Cardiac muscle cell (in vitro differentiated cells and primary cell): ENCODE measurements at regions not wholly inside any gene's neighbourhood (a gene's known extent, or its start where the extent isn't known, plus 50 kb on each side); places are given as distances from the start of the nearest gene placed in this dataset.

ENCODE experiments used
- DNase-seq, 2 donors: peaks; one replicate each; pipeline versions ENCODE4 v3.0.0 to v3.0.0-alpha.2; 2010 to 2017; ENCODE audit warnings: low read depth in 1 of 2, low spot score in 1 of 2
- H3K27ac ChIP-seq: fragments of 200-600 bp; sonication (generic); 2 replicates; pipeline ENCODE4 v1.5.1; 2016
- H3K27me3 ChIP-seq: fragments of 200-600 bp; sonication (generic); 2 replicates; pipeline ENCODE4 v1.6.0; 2016; ENCODE audit warnings: control low read depth
- H3K36me3 ChIP-seq: fragments of 200-600 bp; sonication (generic); 2 replicates; pipeline ENCODE4 v1.5.1; 2016; ENCODE audit warnings: control low read depth
- H3K4me1 ChIP-seq: fragments of 200-600 bp; sonication (generic); 2 replicates; pipeline ENCODE4 v1.8.1; 2017; ENCODE audit warnings: low read depth, mild to moderate bottlenecking, mixed run types
- H3K4me3 ChIP-seq: fragments of 200-600 bp; sonication (generic); 2 replicates; pipeline ENCODE4 v1.5.1; 2016; ENCODE audit warnings: mild to moderate bottlenecking
- H3K9me3 ChIP-seq: fragments of 200-600 bp; sonication (generic); 2 replicates; pipeline ENCODE4 v1.5.1; 2017; ENCODE audit warnings: low read depth, mild to moderate bottlenecking, control low read depth
- TF ChIP-seq, protein P1 (sequence below): IDR thresholded peaks from 2 replicates; pipeline ENCODE4 v1.5.1; 2012; ENCODE audit warnings: low read depth, mild to moderate bottlenecking, low read length

DNA sequence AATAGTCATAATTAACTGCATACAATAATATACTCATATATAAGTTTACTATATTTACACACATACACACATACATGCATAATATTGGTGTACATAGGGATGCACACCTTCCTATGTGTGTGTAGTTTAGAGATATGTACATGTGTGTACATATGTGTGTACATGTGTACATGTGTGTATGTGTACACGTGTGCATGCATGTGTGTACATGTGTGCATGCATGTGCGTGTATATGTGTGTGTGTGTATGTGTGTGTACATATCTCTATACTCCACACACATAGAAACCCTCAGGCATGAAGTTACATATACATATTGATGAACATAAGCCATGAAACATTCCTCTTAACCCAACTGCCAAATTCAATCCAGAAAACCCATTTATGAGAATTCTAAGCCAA lies 547.8 kb downstream of the TLR4 start:
- Histone ChIP-seq H3K4me3 (no peak overlapping the region), H3K27me3 (no peaks in the 10 kb centered on the region), H3K36me3 (no peaks in the 10 kb centered on the region), H3K4me1 (no peaks in the 10 kb centered on the region), H3K27ac (no peak overlapping the region), H3K9me3 (no peaks in the 10 kb centered on the region)
- DNase-seq, result no peak
- TF ChIP-seq, protein P1, sequence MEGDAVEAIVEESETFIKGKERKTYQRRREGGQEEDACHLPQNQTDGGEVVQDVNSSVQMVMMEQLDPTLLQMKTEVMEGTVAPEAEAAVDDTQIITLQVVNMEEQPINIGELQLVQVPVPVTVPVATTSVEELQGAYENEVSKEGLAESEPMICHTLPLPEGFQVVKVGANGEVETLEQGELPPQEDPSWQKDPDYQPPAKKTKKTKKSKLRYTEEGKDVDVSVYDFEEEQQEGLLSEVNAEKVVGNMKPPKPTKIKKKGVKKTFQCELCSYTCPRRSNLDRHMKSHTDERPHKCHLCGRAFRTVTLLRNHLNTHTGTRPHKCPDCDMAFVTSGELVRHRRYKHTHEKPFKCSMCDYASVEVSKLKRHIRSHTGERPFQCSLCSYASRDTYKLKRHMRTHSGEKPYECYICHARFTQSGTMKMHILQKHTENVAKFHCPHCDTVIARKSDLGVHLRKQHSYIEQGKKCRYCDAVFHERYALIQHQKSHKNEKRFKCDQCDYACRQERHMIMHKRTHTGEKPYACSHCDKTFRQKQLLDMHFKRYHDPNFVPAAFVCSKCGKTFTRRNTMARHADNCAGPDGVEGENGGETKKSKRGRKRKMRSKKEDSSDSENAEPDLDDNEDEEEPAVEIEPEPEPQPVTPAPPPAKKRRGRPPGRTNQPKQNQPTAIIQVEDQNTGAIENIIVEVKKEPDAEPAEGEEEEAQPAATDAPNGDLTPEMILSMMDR, result no peak

DNA sequence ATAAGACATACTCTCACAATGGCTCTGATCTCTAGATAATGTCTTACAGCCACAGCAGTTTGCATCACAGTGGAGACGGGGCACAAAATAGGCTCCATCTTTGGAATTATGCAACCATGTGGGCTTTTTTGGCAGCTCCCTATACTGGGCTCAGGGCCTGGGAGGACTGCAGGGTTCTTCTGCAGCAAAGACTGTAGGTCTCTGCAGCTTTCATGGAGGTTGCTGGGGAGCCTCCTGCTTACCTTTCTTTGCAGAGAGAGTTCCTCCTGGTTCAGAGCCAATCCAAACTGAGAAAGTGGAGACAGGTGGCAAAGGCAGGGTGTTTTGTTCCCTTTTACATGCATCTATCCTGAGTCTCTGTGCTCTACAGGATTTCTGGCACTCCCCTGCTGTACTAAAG lies 558.0 kb downstream of the TLR4 start:
- TF ChIP-seq, protein P1, result no peak
- DNase-seq, result no peak
- H3K4me1 ChIP-seq, result no peaks in the 10 kb centered on the region
- H3K27ac ChIP-seq, result no peak overlapping the region
- H3K27me3 ChIP-seq, result no peaks in the 10 kb centered on the region
- no peak overlapping the region for H3K4me3 ChIP-seq
- H3K36me3 ChIP-seq, result no peaks in the 10 kb centered on the region
- no peaks in the 10 kb centered on the region for H3K9me3 ChIP-seq

DNA sequence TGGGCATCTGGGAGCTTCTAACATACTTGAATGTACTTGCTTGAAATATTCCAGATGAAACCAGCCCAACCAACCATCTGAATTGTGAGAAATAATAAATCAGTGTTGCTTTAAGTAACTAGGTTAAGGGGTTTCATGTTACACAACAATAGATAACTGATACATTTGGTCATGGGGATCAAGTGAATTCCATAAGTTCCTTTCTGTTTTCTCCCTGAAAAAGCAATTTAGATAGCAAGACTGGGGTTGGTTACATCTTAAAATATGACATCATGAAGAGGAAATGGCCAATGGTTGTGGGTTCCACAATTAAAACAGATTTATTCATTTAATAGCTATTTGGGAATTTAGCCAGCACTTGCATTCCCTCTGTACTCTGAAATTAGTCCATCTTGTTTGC lies 559.7 kb downstream of the TLR4 start:
- no peak overlapping the region for H3K4me3 ChIP-seq
- H3K27me3 ChIP-seq, result no peaks in the 10 kb centered on the region
- H3K4me1 ChIP-seq, result no peaks in the 10 kb centered on the region
- no peak for DNase-seq
- no peaks in the 10 kb centered on the region for H3K9me3 ChIP-seq
- no peaks in the 10 kb centered on the region for H3K36me3 ChIP-seq
- TF ChIP-seq, protein P1, result no peak
- no peak overlapping the region for H3K27ac ChIP-seq

DNA sequence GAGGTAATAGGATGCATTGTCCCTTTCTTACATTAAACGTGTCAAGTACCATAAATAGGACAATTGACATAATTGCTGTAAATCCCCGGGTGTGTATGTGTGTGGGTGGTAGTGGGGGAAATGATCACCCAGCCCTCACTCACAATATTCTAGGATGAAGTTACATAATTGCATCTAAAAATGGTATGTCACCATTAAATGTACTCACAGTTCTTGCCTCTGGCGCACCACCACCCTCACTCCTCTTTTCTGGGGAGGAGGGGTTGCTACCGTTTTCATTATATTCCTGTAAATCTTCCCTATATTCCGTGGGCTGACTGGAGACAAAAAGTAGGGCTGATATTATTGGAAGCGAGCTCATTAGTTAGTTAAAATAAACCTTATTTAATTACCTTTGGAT lies 563.8 kb downstream of the TLR4 start:
- Histone ChIP-seq H3K27me3 (no peaks in the 10 kb centered on the region), H3K4me1 (no peaks in the 10 kb centered on the region), H3K9me3 (no peaks in the 10 kb centered on the region), H3K36me3 (no peaks in the 10 kb centered on the region), H3K4me3 (no peak overlapping the region), H3K27ac (no peak overlapping the region)
- TF ChIP-seq, protein P1, result no peak
- DNase-seq, result no peak

DNA sequence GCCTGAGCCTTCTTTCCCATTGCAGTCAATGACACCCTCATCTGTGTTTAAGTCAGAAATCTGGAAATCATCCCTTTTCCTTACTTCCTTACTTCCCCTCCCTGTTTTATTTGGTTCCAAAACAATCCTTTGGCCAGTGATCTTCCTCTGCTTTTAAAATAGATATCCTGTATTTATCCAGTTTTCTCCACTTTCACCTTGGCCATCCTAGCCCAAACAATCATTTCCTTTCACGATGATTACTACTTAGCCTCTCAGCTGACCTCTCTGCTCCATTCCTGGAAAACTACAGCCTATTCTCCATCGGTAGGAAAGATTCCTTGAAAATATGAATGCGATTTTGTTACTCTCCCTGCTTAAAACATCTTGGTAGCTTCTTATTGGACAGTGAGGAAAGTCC lies 565.4 kb downstream of the TLR4 start:
- H3K27ac ChIP-seq, result no peak overlapping the region
- TF ChIP-seq, protein P1, result no peak
- no peaks in the 10 kb centered on the region for H3K27me3 ChIP-seq
- DNase-seq, result no peak
- H3K4me3 ChIP-seq, result no peak overlapping the region
- H3K4me1 ChIP-seq, result no peaks in the 10 kb centered on the region
- no peaks in the 10 kb centered on the region for H3K36me3 ChIP-seq
- H3K9me3 ChIP-seq, result no peaks in the 10 kb centered on the region

DNA sequence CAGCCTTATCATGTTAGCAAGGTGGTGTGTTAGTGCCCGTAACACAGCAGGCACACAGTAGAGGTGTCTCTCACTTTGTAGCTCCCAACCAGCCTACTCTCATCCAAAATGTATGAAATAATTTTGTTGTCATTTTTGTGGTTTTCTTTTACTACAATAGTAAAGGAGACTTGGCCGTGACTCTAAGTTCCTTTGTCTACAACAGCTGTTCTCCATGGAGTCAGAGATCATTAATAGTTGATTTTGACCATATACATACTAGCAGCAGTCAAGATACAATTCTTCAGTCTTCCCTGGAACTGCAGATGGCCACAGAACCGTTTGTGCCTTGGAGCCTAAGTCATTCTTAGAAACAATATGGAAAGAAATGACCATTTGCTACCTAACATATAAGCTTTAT lies 567.1 kb downstream of the TLR4 start:
- Histone ChIP-seq H3K27me3 (no peaks in the 10 kb centered on the region), H3K36me3 (no peaks in the 10 kb centered on the region), H3K4me1 (no peaks in the 10 kb centered on the region), H3K9me3 (no peaks in the 10 kb centered on the region), H3K4me3 (no peak overlapping the region), H3K27ac (no peak overlapping the region)
- TF ChIP-seq, protein P1, result no peak
- DNase-seq, result no peak
